ENCODE measurements at regions not wholly inside any gene's neighbourhood (a gene's known extent, or its start where the extent isn't known, plus 50 kb on each side); places are given as distances from the start of the nearest gene placed in this dataset.

DNA sequence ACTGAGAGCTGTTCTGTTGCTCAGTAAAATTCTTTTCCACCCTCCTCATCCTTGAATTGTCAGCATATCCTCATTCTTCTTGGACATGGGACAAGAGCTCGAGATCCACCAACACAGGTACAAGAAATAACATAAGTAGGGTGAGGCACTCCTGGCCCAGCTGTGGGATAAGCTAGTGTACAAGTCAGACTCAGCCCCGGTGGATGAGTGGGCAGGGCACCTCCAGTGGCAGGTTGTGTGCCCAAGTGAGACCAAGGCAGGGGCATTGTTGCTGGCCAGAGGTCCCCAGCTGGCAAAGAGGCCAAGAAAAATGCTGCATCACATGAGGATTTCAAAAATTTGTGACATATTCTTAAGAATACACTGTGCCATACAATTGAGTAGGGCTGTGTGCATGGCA is 402.0 kb upstream of the ZWINT start:
- TF ChIP-seq CTCF (IDR thresholded peaks at IDR 0.05; ENCODE audit: low read depth, low read length, missing control alignments): no peak
- no peak for DNase-seq (ENCODE audit: low read depth)
- no peak overlapping the region for H3K4me3 ChIP-seq (ENCODE audit: low read depth, low read length)

GRCh38 chr10:56745490-56745889 is 384.4 kb upstream of the ZWINT start:
- H3K4me3 ChIP-seq (ENCODE audit: low read depth, low read length): no peak overlapping the region
- TF ChIP-seq CTCF (IDR thresholded peaks at IDR 0.05; ENCODE audit: low read depth, low read length, missing control alignments): no peak
- no peak for DNase-seq (ENCODE audit: low read depth)

GRCh38 chr10:56728349-56728748 is 367.3 kb upstream of the ZWINT start:
- TF ChIP-seq CTCF (IDR thresholded peaks at IDR 0.05; ENCODE audit: low read depth, low read length, missing control alignments): no peak
- DNase-seq (ENCODE audit: low read depth): no peak

GRCh38 chr10:56722912-56723311 is 361.9 kb upstream of the ZWINT start:
- TF ChIP-seq CTCF (IDR thresholded peaks at IDR 0.05; ENCODE audit: low read depth, low read length, missing control alignments): no peak
- no peak overlapping the region for H3K4me3 ChIP-seq (ENCODE audit: low read depth, low read length)
- DNase-seq (ENCODE audit: low read depth): no peak

More at GRCh38 chr10:56728349-56728748, 367.3 kb upstream of the ZWINT start:
- H3K4me3 ChIP-seq (ENCODE audit: low read depth, low read length): no peak overlapping the region

DNA sequence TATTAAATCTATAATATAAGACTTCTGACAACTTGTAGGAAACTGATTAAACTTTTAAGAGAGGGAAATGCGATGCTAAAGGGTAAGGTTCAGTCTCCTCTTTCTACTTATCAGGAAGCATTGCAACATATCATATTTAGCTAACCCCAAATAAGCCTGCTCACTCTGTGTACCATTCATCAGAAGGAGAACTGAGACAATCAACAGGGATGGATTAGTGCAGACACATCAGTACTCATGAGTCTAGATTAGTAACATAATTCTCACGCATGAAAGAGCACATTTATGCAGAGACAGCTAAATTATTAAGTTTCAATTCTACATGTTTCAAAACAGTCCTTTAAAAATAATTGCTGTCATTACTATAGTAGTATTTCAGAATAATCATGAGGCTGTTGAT is 354.2 kb upstream of the ZWINT start:
- no peak for TF ChIP-seq CTCF (IDR thresholded peaks at IDR 0.05; ENCODE audit: low read depth, low read length, missing control alignments)
- no peak overlapping the region for H3K4me3 ChIP-seq (ENCODE audit: low read depth, low read length)
- no peak for DNase-seq (ENCODE audit: low read depth)

DNA sequence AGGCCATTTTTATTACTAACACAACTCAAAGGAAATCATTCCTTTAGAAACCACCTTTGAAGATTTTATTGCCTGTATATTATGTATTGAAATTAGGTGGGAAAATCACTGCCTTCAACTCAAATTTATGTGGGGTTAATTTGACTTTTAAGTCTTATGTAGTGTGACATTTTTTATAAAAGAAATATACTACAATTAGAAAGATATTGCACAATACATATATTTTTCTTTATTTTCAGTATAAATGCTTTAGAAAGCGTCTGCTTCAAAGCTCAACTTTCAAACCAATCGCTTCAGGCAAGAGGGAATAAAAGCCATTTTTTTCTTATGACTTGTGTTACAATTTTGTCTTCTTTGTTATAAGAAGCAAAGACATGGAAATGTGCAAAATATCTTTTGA is 337.4 kb upstream of the ZWINT start:
- no peak overlapping the region for H3K4me3 ChIP-seq (ENCODE audit: low read depth, low read length)
- TF ChIP-seq CTCF (IDR thresholded peaks at IDR 0.05; ENCODE audit: low read depth, low read length, missing control alignments): no peak
- DNase-seq (ENCODE audit: low read depth): no peak

DNA sequence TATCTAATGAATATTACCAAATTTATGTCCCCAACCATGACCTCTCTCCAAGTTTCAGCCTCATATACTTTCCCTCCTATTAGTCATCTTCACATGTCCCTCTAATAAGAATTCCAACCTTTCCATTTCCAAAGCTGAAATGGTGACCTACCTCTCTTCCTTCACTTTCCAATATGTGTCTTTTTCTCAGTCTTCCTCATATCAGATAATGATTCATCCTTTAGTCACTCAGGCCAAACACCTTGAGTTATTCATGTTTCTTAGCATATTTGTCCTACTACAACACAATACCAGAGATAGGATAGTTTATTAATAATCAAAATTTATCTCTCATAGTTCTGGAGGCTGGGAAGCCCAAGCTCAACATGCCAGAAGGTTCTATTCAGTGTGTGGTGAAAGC is 318.5 kb upstream of the ZWINT start:
- no peak for TF ChIP-seq CTCF (IDR thresholded peaks at IDR 0.05; ENCODE audit: low read depth, low read length, missing control alignments)
- no peak for DNase-seq (ENCODE audit: low read depth)
- H3K4me3 ChIP-seq (ENCODE audit: low read depth, low read length): no peak overlapping the region

All from GM12864 (cell line).